ENCODE measurements at regions not wholly inside any gene's neighbourhood (a gene's known extent, or its start where the extent isn't known, plus 50 kb on each side); places are given as distances from the start of the nearest gene placed in this dataset.

- TF ChIP-seq EZH2 (IDR thresholded peaks at IDR 0.05; ENCODE audit: borderline replicate concordance): no peak
- no peak for TF ChIP-seq EZH2phosphoT487 (IDR thresholded peaks at IDR 0.05; ENCODE audit: low read depth, severe bottlenecking, unreplicated experiment)
- TF ChIP-seq CTCF (IDR thresholded peaks at IDR 0.05; ENCODE audit: poor library complexity): no peak
- H3K79me2 ChIP-seq: no peaks in the 10 kb centered on the region
- H3K27ac ChIP-seq: peak overlapping the region; percentile 54
- no peaks in the 10 kb centered on the region for H3K9me2 ChIP-seq (replicated peaks; ENCODE audit: insufficient read depth)
- no peaks in the 10 kb centered on the region for H3K27me3 ChIP-seq
- H3K9me3 ChIP-seq (ENCODE audit: low read depth): no peaks in the 10 kb centered on the region
- H3K36me3 ChIP-seq (replicated peaks; ENCODE audit: insufficient read depth, low read depth): no peaks in the 10 kb centered on the region
- no peak overlapping the region for H2AFZ ChIP-seq
- WGBS (ENCODE audit: low lambda C conversion rate, missing lambda C conversion rate): 72% methylated on average over 6 of the region's 6 CpGs
- H3K4me2 ChIP-seq: no peak overlapping the region
- H3K4me1 ChIP-seq (ENCODE audit: insufficient read depth): peaks cover 8% of the 10 kb centered on the region
- no peak for DNase-seq (ENCODE audit: low spot score)
- H4K20me1 ChIP-seq (ENCODE audit: insufficient read depth, poor library complexity, severe bottlenecking): no peaks in the 10 kb centered on the region
- H3K4me3 ChIP-seq: no peak overlapping the region
These were observed 132.2 kb downstream of the DLEU7 start for GRCh38 chr13:50711131-50711815.

- H3K27me3 ChIP-seq: no peaks in the 10 kb centered on the region
- WGBS (ENCODE audit: low lambda C conversion rate, missing lambda C conversion rate): 82% methylated on average over 3 of the region's 3 CpGs
- H3K4me1 ChIP-seq (ENCODE audit: insufficient read depth): peaks cover 8% of the 10 kb centered on the region
- H3K4me2 ChIP-seq: no peak overlapping the region
- H3K4me3 ChIP-seq: no peak overlapping the region
- no peaks in the 10 kb centered on the region for H3K9me2 ChIP-seq (replicated peaks; ENCODE audit: insufficient read depth)
- no peaks in the 10 kb centered on the region for H3K36me3 ChIP-seq (replicated peaks; ENCODE audit: insufficient read depth, low read depth)
- no peak for DNase-seq (ENCODE audit: low spot score)
- no peak overlapping the region for H2AFZ ChIP-seq
- peak overlapping the region; percentile 54 for H3K27ac ChIP-seq
- H3K79me2 ChIP-seq: no peaks in the 10 kb centered on the region
- H3K9me3 ChIP-seq (ENCODE audit: low read depth): no peaks in the 10 kb centered on the region
- TF ChIP-seq EZH2phosphoT487 (IDR thresholded peaks at IDR 0.05; ENCODE audit: low read depth, severe bottlenecking, unreplicated experiment): no peak
- no peak for TF ChIP-seq EZH2 (IDR thresholded peaks at IDR 0.05; ENCODE audit: borderline replicate concordance)
- no peaks in the 10 kb centered on the region for H4K20me1 ChIP-seq (ENCODE audit: insufficient read depth, poor library complexity, severe bottlenecking)
These were observed 131.5 kb downstream of the DLEU7 start for GRCh38 chr13:50711996-50712395.

- no peaks in the 10 kb centered on the region for H3K9me2 ChIP-seq (replicated peaks; ENCODE audit: insufficient read depth)
- H3K4me3 ChIP-seq: no peak overlapping the region
- peak overlapping the region; percentile 54 for H3K27ac ChIP-seq
- H3K36me3 ChIP-seq (replicated peaks; ENCODE audit: insufficient read depth, low read depth): no peaks in the 10 kb centered on the region
- H3K4me2 ChIP-seq: no peak overlapping the region
- no peaks in the 10 kb centered on the region for H4K20me1 ChIP-seq (ENCODE audit: insufficient read depth, poor library complexity, severe bottlenecking)
- no peak for DNase-seq (ENCODE audit: low spot score)
- no peak for TF ChIP-seq EZH2 (IDR thresholded peaks at IDR 0.05; ENCODE audit: borderline replicate concordance)
- no peak for TF ChIP-seq CTCF (IDR thresholded peaks at IDR 0.05; ENCODE audit: poor library complexity)
- no peak for TF ChIP-seq EZH2phosphoT487 (IDR thresholded peaks at IDR 0.05; ENCODE audit: low read depth, severe bottlenecking, unreplicated experiment)
- 62% methylated on average over 3 of the region's 3 CpGs for WGBS (ENCODE audit: low lambda C conversion rate, missing lambda C conversion rate)
- no peaks in the 10 kb centered on the region for H3K27me3 ChIP-seq
- H2AFZ ChIP-seq: no peak overlapping the region
- H3K4me1 ChIP-seq (ENCODE audit: insufficient read depth): peaks cover 8% of the 10 kb centered on the region
- no peaks in the 10 kb centered on the region for H3K9me3 ChIP-seq (ENCODE audit: low read depth)
- no peaks in the 10 kb centered on the region for H3K79me2 ChIP-seq
These were observed 131.0 kb downstream of the DLEU7 start for GRCh38 chr13:50712456-50712855.

DNA sequence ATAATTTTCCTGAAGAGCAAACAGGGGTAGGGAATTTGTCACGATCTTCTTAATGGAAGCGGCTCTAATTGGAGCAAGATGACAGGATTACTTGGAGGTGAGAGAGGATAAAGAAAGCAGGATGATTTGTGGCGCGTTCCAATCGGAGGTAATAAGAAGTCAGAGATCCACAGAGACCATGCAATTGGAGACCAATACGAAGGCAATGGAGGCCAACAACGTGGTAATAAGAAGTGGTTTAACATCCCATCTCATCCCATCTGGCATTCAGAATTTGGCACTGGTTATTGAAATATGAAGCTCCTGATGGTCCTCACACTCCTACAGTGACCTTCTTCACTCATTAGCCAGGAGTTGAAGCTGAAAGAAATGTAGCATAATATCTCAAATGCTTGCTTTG, 130.6 kb downstream of the DLEU7 start:
- Histone ChIP-seq H2AFZ (no peak overlapping the region), H3K4me2 (no peak overlapping the region), H3K9me3 (ENCODE audit: low read depth) (no peaks in the 10 kb centered on the region), H3K9me2 (replicated peaks; ENCODE audit: insufficient read depth) (no peaks in the 10 kb centered on the region), H3K4me3 (no peak overlapping the region), H3K79me2 (no peaks in the 10 kb centered on the region), H3K4me1 (ENCODE audit: insufficient read depth) (peaks cover 8% of the 10 kb centered on the region), H4K20me1 (ENCODE audit: insufficient read depth, poor library complexity, severe bottlenecking) (no peaks in the 10 kb centered on the region), H3K27me3 (no peaks in the 10 kb centered on the region), H3K27ac (peak overlapping the region; percentile 54), H3K36me3 (replicated peaks; ENCODE audit: insufficient read depth, low read depth) (no peaks in the 10 kb centered on the region)
- DNase-seq (ENCODE audit: low spot score): no peak
- WGBS (ENCODE audit: low lambda C conversion rate, missing lambda C conversion rate): 84% methylated on average over 7 of the region's 7 CpGs
- no peak for TF ChIP-seq CTCF (IDR thresholded peaks at IDR 0.05; ENCODE audit: poor library complexity)
- no peak for TF ChIP-seq EZH2 (IDR thresholded peaks at IDR 0.05; ENCODE audit: borderline replicate concordance)
- no peak for TF ChIP-seq EZH2phosphoT487 (IDR thresholded peaks at IDR 0.05; ENCODE audit: low read depth, severe bottlenecking, unreplicated experiment)

Data from hepatocyte (in vitro differentiated cells).